ENCODE measurements at regions not wholly inside any gene's neighbourhood (a gene's known extent, or its start where the extent isn't known, plus 50 kb on each side); places are given as distances from the start of the nearest gene placed in this dataset.

GRCh38 chr2:120609826-120610395 lies 125.8 kb upstream of the GLI2 start:
- no peaks in the 10 kb centered on the region for H3K36me3 ChIP-seq (ENCODE audit: control insufficient read depth, insufficient read depth, low read length)
- H3K4me3 ChIP-seq (ENCODE audit: low read depth, low read length) = no peak overlapping the region
- WGBS (ENCODE audit: insufficient coverage) = 54% methylated on average over 13 of the region's 13 CpGs
- peaks cover 29% of the 10 kb centered on the region for H3K4me1 ChIP-seq (ENCODE audit: control insufficient read depth, insufficient read depth, low read length)
- peaks cover 2% of the 10 kb centered on the region for H3K27me3 ChIP-seq (ENCODE audit: control insufficient read depth, insufficient read depth, low read length)
- H3K27ac ChIP-seq (ENCODE audit: low read depth, low read length) = no peak overlapping the region
- no peaks in the 10 kb centered on the region for H3K9me3 ChIP-seq (ENCODE audit: control insufficient read depth, insufficient read depth, low read length)
- DNase-seq (ENCODE audit: low read depth in 4 of 6, low spot score in 6 of 6) = peak in 1 of 6 donors; percentile 25

GRCh38 chr2:120611016-120611415 lies 124.7 kb upstream of the GLI2 start:
- Histone ChIP-seq H3K4me1 (ENCODE audit: control insufficient read depth, insufficient read depth, low read length) (peaks cover 33% of the 10 kb centered on the region), H3K4me3 (ENCODE audit: low read depth, low read length) (no peak overlapping the region)

GRCh38 chr2:120611961-120612360 lies 123.7 kb upstream of the GLI2 start:
- H3K4me1 ChIP-seq (ENCODE audit: control insufficient read depth, insufficient read depth, low read length) = peaks cover 33% of the 10 kb centered on the region
- H3K4me3 ChIP-seq (ENCODE audit: low read depth, low read length) = no peak overlapping the region
- H3K27ac ChIP-seq (ENCODE audit: low read depth, low read length) = no peak overlapping the region
- no peaks in the 10 kb centered on the region for H3K36me3 ChIP-seq (ENCODE audit: control insufficient read depth, insufficient read depth, low read length)
- peaks cover 2% of the 10 kb centered on the region for H3K27me3 ChIP-seq (ENCODE audit: control insufficient read depth, insufficient read depth, low read length)
- WGBS (ENCODE audit: insufficient coverage) = 85% methylated on average over 13 of the region's 13 CpGs
- H3K9me3 ChIP-seq (ENCODE audit: control insufficient read depth, insufficient read depth, low read length) = no peaks in the 10 kb centered on the region
- DNase-seq (ENCODE audit: low read depth in 4 of 6, low spot score in 6 of 6) = no peak

More at GRCh38 chr2:120611016-120611415, 124.7 kb upstream of the GLI2 start:
- 77% methylated on average over 6 of the region's 6 CpGs for WGBS (ENCODE audit: insufficient coverage)
- H3K27ac ChIP-seq (ENCODE audit: low read depth, low read length) = no peak overlapping the region
- H3K36me3 ChIP-seq (ENCODE audit: control insufficient read depth, insufficient read depth, low read length) = no peaks in the 10 kb centered on the region
- peaks cover 2% of the 10 kb centered on the region for H3K27me3 ChIP-seq (ENCODE audit: control insufficient read depth, insufficient read depth, low read length)
- no peak for DNase-seq (ENCODE audit: low read depth in 4 of 6, low spot score in 6 of 6)
- H3K9me3 ChIP-seq (ENCODE audit: control insufficient read depth, insufficient read depth, low read length) = no peaks in the 10 kb centered on the region

GRCh38 chr2:120612471-120612870 lies 123.2 kb upstream of the GLI2 start:
- Histone ChIP-seq H3K9me3 (ENCODE audit: control insufficient read depth, insufficient read depth, low read length) (no peaks in the 10 kb centered on the region), H3K36me3 (ENCODE audit: control insufficient read depth, insufficient read depth, low read length) (no peaks in the 10 kb centered on the region), H3K27ac (ENCODE audit: low read depth, low read length) (no peak overlapping the region), H3K4me3 (ENCODE audit: low read depth, low read length) (no peak overlapping the region), H3K27me3 (ENCODE audit: control insufficient read depth, insufficient read depth, low read length) (peaks cover 2% of the 10 kb centered on the region), H3K4me1 (ENCODE audit: control insufficient read depth, insufficient read depth, low read length) (peaks cover 31% of the 10 kb centered on the region)
- WGBS (ENCODE audit: insufficient coverage) = 89% methylated on average over 5 of the region's 7 CpGs
- no peak for DNase-seq (ENCODE audit: low read depth in 4 of 6, low spot score in 6 of 6)

- WGBS (ENCODE audit: insufficient coverage) = 91% methylated on average over 6 of the region's 7 CpGs
- Histone ChIP-seq H3K4me1 (ENCODE audit: control insufficient read depth, insufficient read depth, low read length) (peaks cover 29% of the 10 kb centered on the region), H3K27ac (ENCODE audit: low read depth, low read length) (no peak overlapping the region)
Measured at GRCh38 chr2:120612931-120613330, 122.7 kb upstream of the GLI2 start.

GRCh38 chr2:120613742-120614571 lies 121.7 kb upstream of the GLI2 start:
- WGBS (ENCODE audit: insufficient coverage) = 49% methylated on average over 19 of the region's 29 CpGs

More at GRCh38 chr2:120612931-120613330, 122.7 kb upstream of the GLI2 start:
- Histone ChIP-seq H3K36me3 (ENCODE audit: control insufficient read depth, insufficient read depth, low read length) (no peaks in the 10 kb centered on the region), H3K27me3 (ENCODE audit: control insufficient read depth, insufficient read depth, low read length) (peaks cover 2% of the 10 kb centered on the region), H3K9me3 (ENCODE audit: control insufficient read depth, insufficient read depth, low read length) (no peaks in the 10 kb centered on the region), H3K4me3 (ENCODE audit: low read depth, low read length) (no peak overlapping the region)
- no peak for DNase-seq (ENCODE audit: low read depth in 4 of 6, low spot score in 6 of 6)

GRCh38 chr2:120614901-120615300 lies 120.8 kb upstream of the GLI2 start:
- 95% methylated on average over 12 of the region's 13 CpGs for WGBS (ENCODE audit: insufficient coverage)
- H3K9me3 ChIP-seq (ENCODE audit: control insufficient read depth, insufficient read depth, low read length) = no peaks in the 10 kb centered on the region
- H3K4me3 ChIP-seq (ENCODE audit: low read depth, low read length) = no peak overlapping the region
- H3K27me3 ChIP-seq (ENCODE audit: control insufficient read depth, insufficient read depth, low read length) = peaks cover 2% of the 10 kb centered on the region
- H3K36me3 ChIP-seq (ENCODE audit: control insufficient read depth, insufficient read depth, low read length) = no peaks in the 10 kb centered on the region
- DNase-seq (ENCODE audit: low read depth in 4 of 6, low spot score in 6 of 6) = no peak
- peaks cover 26% of the 10 kb centered on the region for H3K4me1 ChIP-seq (ENCODE audit: control insufficient read depth, insufficient read depth, low read length)
- no peak overlapping the region for H3K27ac ChIP-seq (ENCODE audit: low read depth, low read length)

More at GRCh38 chr2:120613742-120614571, 121.7 kb upstream of the GLI2 start:
- DNase-seq (ENCODE audit: low read depth in 4 of 6, low spot score in 6 of 6) = peak in 2 of 6 donors; percentile 58 to 74
- Histone ChIP-seq H3K36me3 (ENCODE audit: control insufficient read depth, insufficient read depth, low read length) (no peaks in the 10 kb centered on the region), H3K27ac (ENCODE audit: low read depth, low read length) (no peak overlapping the region), H3K9me3 (ENCODE audit: control insufficient read depth, insufficient read depth, low read length) (no peaks in the 10 kb centered on the region), H3K4me3 (ENCODE audit: low read depth, low read length) (no peak overlapping the region), H3K4me1 (ENCODE audit: control insufficient read depth, insufficient read depth, low read length) (peaks cover 29% of the 10 kb centered on the region), H3K27me3 (ENCODE audit: control insufficient read depth, insufficient read depth, low read length) (peaks cover 2% of the 10 kb centered on the region)

- no peak for DNase-seq (ENCODE audit: low read depth in 4 of 6, low spot score in 6 of 6)
- no peak overlapping the region for H3K27ac ChIP-seq (ENCODE audit: low read depth, low read length)
- 89% methylated on average over 1 of the region's 3 CpGs for WGBS (ENCODE audit: insufficient coverage)
- H3K9me3 ChIP-seq (ENCODE audit: control insufficient read depth, insufficient read depth, low read length) = no peaks in the 10 kb centered on the region
- peaks cover 21% of the 10 kb centered on the region for H3K4me1 ChIP-seq (ENCODE audit: control insufficient read depth, insufficient read depth, low read length)
- no peak overlapping the region for H3K4me3 ChIP-seq (ENCODE audit: low read depth, low read length)
- peaks cover 2% of the 10 kb centered on the region for H3K27me3 ChIP-seq (ENCODE audit: control insufficient read depth, insufficient read depth, low read length)
- no peaks in the 10 kb centered on the region for H3K36me3 ChIP-seq (ENCODE audit: control insufficient read depth, insufficient read depth, low read length)
Measured at GRCh38 chr2:120616261-120616660, 119.4 kb upstream of the GLI2 start.

- DNase-seq (ENCODE audit: low read depth in 4 of 6, low spot score in 6 of 6) = no peak
- WGBS (ENCODE audit: insufficient coverage) = 78% methylated on average over 5 of the region's 5 CpGs
- H3K27ac ChIP-seq (ENCODE audit: low read depth, low read length) = no peak overlapping the region
- H3K4me1 ChIP-seq (ENCODE audit: control insufficient read depth, insufficient read depth, low read length) = peaks cover 21% of the 10 kb centered on the region
- no peaks in the 10 kb centered on the region for H3K36me3 ChIP-seq (ENCODE audit: control insufficient read depth, insufficient read depth, low read length)
- no peaks in the 10 kb centered on the region for H3K9me3 ChIP-seq (ENCODE audit: control insufficient read depth, insufficient read depth, low read length)
- no peak overlapping the region for H3K4me3 ChIP-seq (ENCODE audit: low read depth, low read length)
- H3K27me3 ChIP-seq (ENCODE audit: control insufficient read depth, insufficient read depth, low read length) = peaks cover 2% of the 10 kb centered on the region
Measured at GRCh38 chr2:120617055-120617454, 118.6 kb upstream of the GLI2 start.

- DNase-seq (ENCODE audit: low read depth in 4 of 6, low spot score in 6 of 6) = no peak
- Histone ChIP-seq H3K4me3 (ENCODE audit: low read depth, low read length) (no peak overlapping the region), H3K27me3 (ENCODE audit: control insufficient read depth, insufficient read depth, low read length) (peaks cover 2% of the 10 kb centered on the region), H3K9me3 (ENCODE audit: control insufficient read depth, insufficient read depth, low read length) (peaks cover 2% of the 10 kb centered on the region), H3K36me3 (ENCODE audit: control insufficient read depth, insufficient read depth, low read length) (no peaks in the 10 kb centered on the region), H3K4me1 (ENCODE audit: control insufficient read depth, insufficient read depth, low read length) (peaks cover 21% of the 10 kb centered on the region), H3K27ac (ENCODE audit: low read depth, low read length) (no peak overlapping the region)
- WGBS (ENCODE audit: insufficient coverage) = no CpG with 5 or more reads among the region's 3 CpGs
Measured at GRCh38 chr2:120618830-120619229, 116.8 kb upstream of the GLI2 start.

Measured in spinal cord (tissue), 9 donors.